Neuronal stem cell (in vitro differentiated cells): ENCODE measurements at regions not wholly inside any gene's neighbourhood (a gene's known extent, or its start where the extent isn't known, plus 50 kb on each side); places are given as distances from the start of the nearest gene placed in this dataset.
"Not testable (repeated sequence)": the region's sequence is repeated elsewhere in the genome, so short reads cannot be mapped to it uniquely, and the experiment has no call there.

Source experiments
- DNase-seq: peaks from one replicate; pipeline ENCODE4 v3.0.0-alpha.2; 2013; ENCODE audit warnings: low spot score
- H2AFZ ChIP-seq: one replicate; pipeline ENCODE4 v1.6.1; 2013; ENCODE audit warnings: mild to moderate bottlenecking, low read length, inconsistent platforms
- H2AK5ac ChIP-seq: 2 replicates; pipeline ENCODE4 v1.6.1; 2013; ENCODE audit warnings: low read depth, mild to moderate bottlenecking, inconsistent platforms, low read length, moderate library complexity, mixed read lengths
- H2BK120ac ChIP-seq: 2 replicates; pipeline ENCODE4 v1.6.1; 2013; ENCODE audit warnings: low read depth, mild to moderate bottlenecking, inconsistent platforms, low read length, moderate library complexity, mixed read lengths
- H2BK12ac ChIP-seq: one replicate; pipeline ENCODE4 v1.6.1; 2013; ENCODE audit warnings: low read length, inconsistent platforms
- H2BK15ac ChIP-seq: 2 replicates; pipeline ENCODE4 v1.6.1; 2013; ENCODE audit warnings: mild to moderate bottlenecking, low read length, inconsistent platforms, mixed read lengths
- H2BK5ac ChIP-seq: one replicate; pipeline ENCODE4 v1.6.1; 2013; ENCODE audit warnings: inconsistent platforms, mild to moderate bottlenecking, low read length, moderate library complexity
- H3K14ac ChIP-seq: one replicate; pipeline ENCODE4 v1.6.1; 2013; ENCODE audit warnings: low read length, inconsistent platforms
- H3K18ac ChIP-seq: 2 replicates; pipeline ENCODE4 v1.6.1; 2013; ENCODE audit warnings: low read length, inconsistent platforms
- H3K23ac ChIP-seq: 2 replicates; pipeline ENCODE4 v1.6.1; 2013; ENCODE audit warnings: low read depth, mild to moderate bottlenecking, mixed read lengths, low read length, inconsistent platforms; ENCODE audit not compliant: poor library complexity
- H3K27ac ChIP-seq: replicated peaks from 3 replicates; pipeline ENCODE4 v1.5.1; 2013; ENCODE audit warnings: low read length, inconsistent platforms
- H3K27me3 ChIP-seq, 3 experiments: 2 replicates each; pipeline ENCODE4 v1.6.1; 2013; ENCODE audit warnings: low read length in 3 of 3, mild to moderate bottlenecking in 2 of 3, inconsistent platforms in 1 of 3, low read depth in 1 of 3, mixed read lengths in 1 of 3, moderate library complexity in 1 of 3; ENCODE audit not compliant: control insufficient read depth in 3 of 3, insufficient read depth in 3 of 3
- H3K36me3 ChIP-seq, 2 donors: replicated peaks in 1 of 2; 2 replicates each; pipeline ENCODE4 v1.6.1; 2013; ENCODE audit warnings: low read length in 2 of 2; ENCODE audit not compliant: control insufficient read depth in 2 of 2, insufficient read depth in 2 of 2
- H3K4ac ChIP-seq: 2 replicates; pipeline ENCODE4 v1.6.1; 2013; ENCODE audit warnings: inconsistent platforms, mild to moderate bottlenecking, low read length, moderate library complexity
- H3K4me1 ChIP-seq, 2 donors: 1 replicate in 1 of 2; 2 replicates in 1 of 2; pipeline ENCODE4 v1.6.1; 2013; ENCODE audit warnings: low read length in 2 of 2, low read depth in 1 of 2; ENCODE audit not compliant: control insufficient read depth in 2 of 2, insufficient read depth in 1 of 2
- H3K4me2 ChIP-seq: one replicate; pipeline ENCODE4 v1.6.1; 2013; ENCODE audit warnings: mild to moderate bottlenecking, low read length, inconsistent platforms; ENCODE audit not compliant: insufficient read depth, poor library complexity, severe bottlenecking
- H3K4me3 ChIP-seq, 2 donors: 2 replicates each; pipeline ENCODE4 v1.5.1; 2013; ENCODE audit warnings: low read length in 2 of 2, mild to moderate bottlenecking in 2 of 2, inconsistent platforms in 1 of 2, moderate library complexity in 1 of 2
- H3K79me1 ChIP-seq: one replicate; pipeline ENCODE4 v1.6.1; 2013; ENCODE audit warnings: low read depth, mild to moderate bottlenecking, inconsistent platforms, low read length, moderate library complexity
- H3K9ac ChIP-seq: one replicate; pipeline ENCODE4 v1.6.1; 2013; ENCODE audit warnings: mild to moderate bottlenecking, low read depth, low read length, inconsistent platforms; ENCODE audit not compliant: poor library complexity
- H3K9me3 ChIP-seq, 2 donors: replicated peaks in 1 of 2; 2 replicates each; pipeline versions ENCODE3 to v1.6.1; 2013; ENCODE audit warnings: low read length in 2 of 2, mild to moderate bottlenecking in 2 of 2, inconsistent platforms in 1 of 2, low read depth in 1 of 2, mixed read lengths in 1 of 2, moderate library complexity in 1 of 2; ENCODE audit not compliant: control insufficient read depth in 2 of 2, insufficient read depth in 1 of 2
- H4K8ac ChIP-seq: one replicate; pipeline ENCODE4 v1.6.1; 2013; ENCODE audit warnings: low read depth, mild to moderate bottlenecking, inconsistent platforms, low read length, moderate library complexity
- H4K91ac ChIP-seq: one replicate; pipeline ENCODE4 v1.6.1; 2013; ENCODE audit warnings: low read length, low read depth, mild to moderate bottlenecking, inconsistent platforms; ENCODE audit not compliant: poor library complexity
- WGBS, 2 donors: extraction: QIAGEN DNeasy Blood & Tissue Kit; methylation state at CpG; one replicate each; pipeline ENCODE4 v1.1.7; 2013; ENCODE audit warnings: missing lambda C conversion rate in 2 of 2, mixed read lengths in 1 of 2; ENCODE audit not compliant: insufficient read length in 2 of 2, insufficient replicate concordance in 1 of 2; ENCODE audit errors: extremely low coverage in 2 of 2; 5-methylcytosine and 5-hydroxymethylcytosine counted together

DNA sequence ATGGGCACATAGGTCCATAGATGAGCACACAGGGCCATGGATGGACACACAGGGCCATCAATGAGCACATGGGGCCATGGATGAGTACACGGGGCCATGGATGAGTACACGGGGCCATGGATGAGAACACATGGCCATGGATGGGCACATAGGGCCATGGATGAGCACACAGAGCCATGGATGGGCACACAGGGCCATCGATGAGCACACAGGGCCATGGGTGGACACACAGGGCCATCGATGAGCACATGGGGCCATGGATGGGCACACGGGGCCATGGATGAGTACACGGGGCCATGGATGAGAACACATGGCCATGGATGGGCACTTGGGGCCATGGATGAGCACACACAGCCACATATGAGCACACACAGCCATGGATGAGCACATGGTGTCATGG, 192.6 kb upstream of the HDAC4 start:
- H3K9me3 ChIP-seq, result peaks cover 4% of the 10 kb centered on the region in 2 donors
- H3K79me1 ChIP-seq, result no peaks in the 10 kb centered on the region
- no peak overlapping the region for H3K9ac ChIP-seq
- peak overlapping the region; percentile 85 for H3K14ac ChIP-seq
- no peak overlapping the region for H2BK5ac ChIP-seq
- H2BK15ac ChIP-seq, result no peak overlapping the region
- no peaks in the 10 kb centered on the region for H3K4me1 ChIP-seq
- H3K4me2 ChIP-seq, result no peak overlapping the region
- H4K8ac ChIP-seq, result peak overlapping the region; percentile 94
- no CpG with 5 or more reads among the region's 6 CpGs for WGBS, 2 donors
- peak overlapping the region; percentile 32 for H3K18ac ChIP-seq
- H2AK5ac ChIP-seq, result no peak overlapping the region
- H3K23ac ChIP-seq, result peak overlapping the region; percentile 2
- no peaks in the 10 kb centered on the region for H3K36me3 ChIP-seq
- no peak overlapping the region for H2AFZ ChIP-seq
- no peak overlapping the region for H3K4me3 ChIP-seq
- no peak overlapping the region for H4K91ac ChIP-seq
- H2BK120ac ChIP-seq, result no peak overlapping the region
- no peaks in the 10 kb centered on the region for H3K27me3 ChIP-seq
- H3K27ac ChIP-seq, result no peak overlapping the region
- no peak overlapping the region for H2BK12ac ChIP-seq
- H3K4ac ChIP-seq, result no peak overlapping the region
- no peak for DNase-seq

DNA sequence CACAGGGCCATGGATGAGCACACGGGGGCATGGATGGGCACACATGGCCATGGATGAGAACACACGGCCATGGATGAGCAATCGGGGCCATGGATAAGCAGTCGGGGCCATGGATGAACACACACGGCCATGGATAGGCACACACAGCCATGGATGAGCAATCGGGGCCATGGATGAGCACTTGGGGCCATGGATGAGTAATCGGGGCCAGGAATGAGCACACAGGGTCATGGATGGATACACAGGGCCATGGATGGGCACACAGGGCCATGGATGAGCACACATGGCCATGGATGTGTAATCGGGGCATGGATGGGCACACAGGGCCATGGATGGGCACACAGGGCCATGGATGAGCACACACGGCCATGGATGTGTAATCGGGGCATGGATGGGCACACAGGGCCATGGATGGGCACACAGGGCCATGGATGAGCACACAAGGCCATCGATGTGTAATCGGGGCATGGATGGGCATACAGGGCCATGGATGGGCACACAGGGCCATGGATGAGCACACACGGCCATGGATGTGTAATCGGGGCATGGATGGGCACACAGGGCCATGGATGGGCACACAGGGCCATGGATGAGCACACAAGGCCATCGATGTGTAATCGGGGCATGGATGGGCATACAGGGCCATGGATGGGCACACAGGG, 191.9 kb upstream of the HDAC4 start:
- not testable (repeated sequence) for H3K27ac ChIP-seq, H2BK15ac ChIP-seq, DNase-seq, H2AFZ ChIP-seq, H3K4ac ChIP-seq, H3K27me3 ChIP-seq, H3K36me3 ChIP-seq, H4K91ac ChIP-seq, H3K79me1 ChIP-seq, H2BK120ac ChIP-seq, H4K8ac ChIP-seq, H2BK5ac ChIP-seq, H3K4me2 ChIP-seq, H3K23ac ChIP-seq, H3K4me3 ChIP-seq, H3K9me3 ChIP-seq, H3K9ac ChIP-seq, H3K4me1 ChIP-seq
- Histone ChIP-seq H2BK12ac (peak overlapping the region; percentile 60), H3K14ac (peak overlapping the region; percentile 92), H3K18ac (peak overlapping the region; percentile 8), H2AK5ac (peak overlapping the region; percentile 43)
- WGBS, 2 donors, result no CpG with 5 or more reads among the region's 16 CpGs

DNA sequence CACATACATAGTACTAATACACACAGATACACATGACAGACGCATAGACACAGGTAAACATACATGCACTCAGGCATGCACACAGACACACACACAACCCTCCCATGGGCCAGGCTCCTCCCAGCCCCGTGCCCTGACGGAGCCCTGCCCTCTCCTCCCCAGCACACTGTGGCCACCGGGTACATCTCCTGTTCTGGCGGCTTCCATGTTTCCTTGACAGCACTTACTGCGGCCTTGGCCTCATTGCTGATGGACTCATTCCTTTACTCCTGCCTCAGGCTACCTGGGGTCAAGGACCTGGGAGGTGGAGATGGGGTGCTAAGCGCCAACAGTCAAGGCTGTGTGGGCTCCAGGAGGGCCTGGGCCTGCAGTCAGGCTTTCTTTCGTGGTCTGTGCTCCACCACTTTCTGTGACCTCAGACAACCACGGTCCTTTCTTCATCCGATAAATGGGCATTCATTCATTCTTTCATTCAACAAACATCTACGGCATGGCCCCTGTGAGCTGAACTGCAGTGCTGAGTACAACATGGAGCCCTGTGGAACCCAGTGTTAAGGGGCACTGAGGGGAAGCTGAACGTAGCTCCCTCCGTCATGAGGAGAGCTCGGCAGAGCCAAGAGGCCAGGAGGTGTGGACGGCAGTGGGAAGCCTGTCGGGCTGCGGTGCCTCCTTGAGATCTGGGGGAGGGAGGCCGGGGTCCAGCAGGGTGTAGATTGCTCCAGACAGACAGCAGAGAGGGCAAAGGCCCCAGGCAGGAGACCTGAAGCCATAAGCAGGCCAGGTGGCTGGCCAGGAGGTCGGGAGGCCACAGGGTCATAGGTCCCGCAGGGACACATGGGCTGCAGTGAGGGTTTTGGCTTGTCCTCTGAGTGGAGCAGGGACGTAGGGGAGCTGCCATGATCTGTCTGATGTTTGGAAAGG, 190.4 kb upstream of the HDAC4 start:
- Histone ChIP-seq H2AK5ac (no peak overlapping the region), H3K23ac (no peak overlapping the region), H3K27ac (no peak overlapping the region), H3K27me3 (no peaks in the 10 kb centered on the region), H3K9me3 (peaks cover 4% of the 10 kb centered on the region in 2 donors), H4K8ac (no peak overlapping the region), H3K4ac (no peak overlapping the region), H2BK120ac (no peak overlapping the region), H4K91ac (no peak overlapping the region), H2BK15ac (no peak overlapping the region), H2BK5ac (no peak overlapping the region), H3K14ac (no peak overlapping the region), H2AFZ (no peak overlapping the region), H3K36me3 (no peaks in the 10 kb centered on the region), H2BK12ac (no peak overlapping the region), H3K4me2 (no peak overlapping the region), H3K4me1 (peaks cover 0 to 2% of the 10 kb centered on the region in 2 donors), H3K9ac (peak overlapping the region; percentile 18), H3K18ac (peak overlapping the region; percentile 35), H3K4me3 (peak overlapping the region in 1 of 2 donors; percentile 8), H3K79me1 (no peaks in the 10 kb centered on the region)
- DNase-seq, result no peak
- no CpG with 5 or more reads among the region's 21 CpGs for WGBS, 2 donors

GRCh38 chr2:239590276-239590675, 189.5 kb upstream of the HDAC4 start:
- H3K27me3 ChIP-seq, result no peaks in the 10 kb centered on the region
- H3K14ac ChIP-seq, result no peak overlapping the region
- DNase-seq, result no peak
- no CpG with 5 or more reads among the region's 5 CpGs for WGBS, 2 donors
- H3K4ac ChIP-seq, result peak overlapping the region; percentile 67
- no peak overlapping the region for H3K23ac ChIP-seq
- H3K36me3 ChIP-seq, result no peaks in the 10 kb centered on the region
- H3K9ac ChIP-seq, result no peak overlapping the region
- H3K4me3 ChIP-seq, result no peak overlapping the region
- H3K4me2 ChIP-seq, result no peak overlapping the region
- no peak overlapping the region for H2BK12ac ChIP-seq
- no peak overlapping the region for H4K8ac ChIP-seq
- peaks cover 4% of the 10 kb centered on the region in 2 donors for H3K9me3 ChIP-seq
- H2BK120ac ChIP-seq, result no peak overlapping the region
- H3K79me1 ChIP-seq, result no peaks in the 10 kb centered on the region
- no peak overlapping the region for H2BK5ac ChIP-seq
- H3K4me1 ChIP-seq, result peaks cover 0 to 2% of the 10 kb centered on the region in 2 donors
- H2BK15ac ChIP-seq, result no peak overlapping the region
- H4K91ac ChIP-seq, result no peak overlapping the region
- H3K18ac ChIP-seq, result peak overlapping the region; percentile 52
- peak overlapping the region; percentile 86 for H2AK5ac ChIP-seq
- no peak overlapping the region for H3K27ac ChIP-seq
- no peak overlapping the region for H2AFZ ChIP-seq
